Keratinocyte (primary cell): ENCODE measurements at regions not wholly inside any gene's neighbourhood (a gene's known extent, or its start where the extent isn't known, plus 50 kb on each side); places are given as distances from the start of the nearest gene placed in this dataset.

Source experiments
- EZH2 ChIP-seq: IDR thresholded peaks from one replicate; pipeline ENCODE4 v1.6.1; 2012; ENCODE audit warnings: inconsistent platforms, mild to moderate bottlenecking, low read length, moderate library complexity
- TF ChIP-seq, protein P1 (sequence below), 3 experiments: IDR thresholded peaks in 1 of 3; conservative IDR thresholded peaks in 1 of 3; optimal IDR thresholded peaks in 1 of 3; 2 replicates in 2 of 3; 3 replicates in 1 of 3; pipeline versions ENCODE3 to v1.5.1; 2011; ENCODE audit warnings: low read length in 3 of 3, mild to moderate bottlenecking in 3 of 3, moderate library complexity in 2 of 3, control low read depth in 1 of 3, inconsistent platforms in 1 of 3; ENCODE audit not compliant: insufficient read depth in 2 of 3; ENCODE audit errors: extremely low read depth in 1 of 3

GRCh38 chr5:28751396-28751795 lies 1713.0 kb upstream of the CDH9 start:
- TF ChIP-seq, protein P1, sequence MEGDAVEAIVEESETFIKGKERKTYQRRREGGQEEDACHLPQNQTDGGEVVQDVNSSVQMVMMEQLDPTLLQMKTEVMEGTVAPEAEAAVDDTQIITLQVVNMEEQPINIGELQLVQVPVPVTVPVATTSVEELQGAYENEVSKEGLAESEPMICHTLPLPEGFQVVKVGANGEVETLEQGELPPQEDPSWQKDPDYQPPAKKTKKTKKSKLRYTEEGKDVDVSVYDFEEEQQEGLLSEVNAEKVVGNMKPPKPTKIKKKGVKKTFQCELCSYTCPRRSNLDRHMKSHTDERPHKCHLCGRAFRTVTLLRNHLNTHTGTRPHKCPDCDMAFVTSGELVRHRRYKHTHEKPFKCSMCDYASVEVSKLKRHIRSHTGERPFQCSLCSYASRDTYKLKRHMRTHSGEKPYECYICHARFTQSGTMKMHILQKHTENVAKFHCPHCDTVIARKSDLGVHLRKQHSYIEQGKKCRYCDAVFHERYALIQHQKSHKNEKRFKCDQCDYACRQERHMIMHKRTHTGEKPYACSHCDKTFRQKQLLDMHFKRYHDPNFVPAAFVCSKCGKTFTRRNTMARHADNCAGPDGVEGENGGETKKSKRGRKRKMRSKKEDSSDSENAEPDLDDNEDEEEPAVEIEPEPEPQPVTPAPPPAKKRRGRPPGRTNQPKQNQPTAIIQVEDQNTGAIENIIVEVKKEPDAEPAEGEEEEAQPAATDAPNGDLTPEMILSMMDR (optimal IDR thresholded peaks at IDR 0.05 in 1 of 3, IDR thresholded peaks at IDR 0.05 in 1 of 3, conservative IDR thresholded peaks at IDR 0.05 in 1 of 3; ENCODE audit: extremely low read depth in 1 of 3, insufficient read depth in 2 of 3, low read length in 3 of 3), result no peak
- no peak for TF ChIP-seq EZH2
